ENCODE measurements at regions not wholly inside any gene's neighbourhood (a gene's known extent, or its start where the extent isn't known, plus 50 kb on each side); places are given as distances from the start of the nearest gene placed in this dataset.

DNA sequence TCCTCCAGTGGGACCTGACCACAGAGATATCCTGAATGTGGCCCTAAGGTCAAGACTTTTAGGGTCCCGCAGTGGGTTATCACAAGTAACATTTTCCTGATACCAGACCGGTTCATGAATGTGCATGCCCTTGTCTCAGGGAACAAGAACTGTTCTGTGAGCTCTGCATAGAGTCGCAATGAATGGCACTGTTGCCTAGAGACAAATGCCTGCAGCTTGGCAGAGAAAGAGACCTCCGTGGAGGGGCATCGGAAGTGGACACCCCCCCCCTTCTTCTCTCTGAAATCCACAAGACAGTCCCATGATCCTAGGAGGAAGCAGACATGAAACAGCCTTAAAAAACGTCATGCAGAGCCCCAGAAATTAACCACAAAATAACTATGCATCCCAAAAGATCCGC is 714.4 kb upstream of the TSPY4 start:
- TF ChIP-seq CTCF (IDR thresholded peaks at IDR 0.05) (no peak), EZH2 (IDR thresholded peaks at IDR 0.05; ENCODE audit: borderline replicate concordance, insufficient read depth, low read depth, low read length, poor library complexity, severe bottlenecking) (no peak)
